OCI-LY7 (cell line): ENCODE measurements at regions not wholly inside any gene's neighbourhood (a gene's known extent, or its start where the extent isn't known, plus 50 kb on each side); places are given as distances from the start of the nearest gene placed in this dataset.

Source experiments
- BruUV-seq: library from RNA; stranded (reverse); fragments of 400-500 nt; replicated peaks from 2 replicates; lab custom pipeline; 2021; lab: Mats Ljungman, UMichigan
- CTCF ChIA-PET: fragments of 300-600 bp; sonication (Branson Sonifier 250); formaldehyde crosslinking; loops from one replicate; lab custom pipeline; 2022; ENCODE audit warnings: antibody characterized with exemption; ENCODE audit not compliant: unreplicated experiment; lab: Charles Lee
- POLR2A ChIA-PET: fragments of 300-600 bp; sonication (Branson Sonifier 250); formaldehyde crosslinking; loops from one replicate; lab custom pipeline; 2022; ENCODE audit warnings: antibody characterized with exemption; lab: Charles Lee
- DNase-seq: peaks from one replicate; pipeline ENCODE4 v3.0.0-alpha.2; 2015; ENCODE audit warnings: low spot score
- H2AFZ ChIP-seq: fragments of 200-600 bp; sonication (generic), shearing (Covaris generic); 2 replicates; pipeline ENCODE4 v1.6.1; 2014; ENCODE audit warnings: mild to moderate bottlenecking, antibody characterized with exemption, low read length, moderate library complexity
- H3K27ac ChIP-seq: fragments of 200-600 bp; sonication (generic); 2 replicates; pipeline ENCODE4 v1.5.1; 2014; ENCODE audit warnings: mixed run types, low read depth, mild to moderate bottlenecking, moderate library complexity, low read length, inconsistent platforms; ENCODE audit not compliant: poor library complexity, severe bottlenecking
- H3K36me3 ChIP-seq: fragments of 200-600 bp; sonication (generic); 2 replicates; pipeline ENCODE4 v1.6.1; 2014; ENCODE audit warnings: mild to moderate bottlenecking, antibody characterized with exemption, low read length, moderate library complexity, mixed read lengths; ENCODE audit not compliant: insufficient read depth
- H3K4me1 ChIP-seq: fragments of 200-600 bp; sonication (generic); 2 replicates; pipeline ENCODE4 v1.5.1; 2014; ENCODE audit warnings: mild to moderate bottlenecking, low read length; ENCODE audit not compliant: insufficient read depth, poor library complexity, severe bottlenecking
- H3K4me2 ChIP-seq: fragments of 200-600 bp; sonication (generic); 2 replicates; pipeline ENCODE4 v1.6.1; 2014; ENCODE audit warnings: mild to moderate bottlenecking, low read length
- H3K4me3 ChIP-seq: fragments of 200-600 bp; sonication (generic); 2 replicates; pipeline ENCODE4 v1.5.1; 2014; ENCODE audit warnings: mild to moderate bottlenecking, low read depth, low read length; ENCODE audit not compliant: poor library complexity, severe bottlenecking
- H3K79me2 ChIP-seq: fragments of 200-600 bp; sonication (generic); 2 replicates; pipeline ENCODE4 v1.6.1; 2016; ENCODE audit warnings: low read depth, mild to moderate bottlenecking, low read length, moderate library complexity, mixed read lengths; ENCODE audit not compliant: insufficient read depth
- H3K9me2 ChIP-seq: fragments of 200-600 bp; sonication (generic); 2 replicates; pipeline ENCODE4 v1.6.1; 2016; ENCODE audit warnings: mild to moderate bottlenecking, low read length, mixed read lengths; ENCODE audit not compliant: insufficient read depth
- H3K9me3 ChIP-seq: fragments of 200-600 bp; sonication (generic); 2 replicates; pipeline ENCODE4 v1.6.1; 2014; ENCODE audit warnings: mild to moderate bottlenecking, mixed run types, low read length, mixed read lengths
- H4K20me1 ChIP-seq: fragments of 200-600 bp; sonication (generic); 2 replicates; pipeline ENCODE4 v1.6.1; 2014; ENCODE audit warnings: mild to moderate bottlenecking, antibody characterized with exemption, low read length, moderate library complexity, mixed read lengths; ENCODE audit not compliant: insufficient read depth
- CTCF ChIP-seq: fragments of 200-600 bp; sonication (generic); conservative IDR thresholded peaks from 2 replicates; pipeline ENCODE4 v1.5.1; 2014; ENCODE audit warnings: mild to moderate bottlenecking, antibody characterized with exemption, low read length, moderate library complexity, mixed read lengths
- EZH2phosphoT487 ChIP-seq: fragments of 200-600 bp; sonication (generic); IDR thresholded peaks from 2 replicates; pipeline ENCODE4 v1.6.1; 2018; ENCODE audit warnings: low read depth, borderline replicate concordance, mild to moderate bottlenecking, mixed run types, antibody characterized with exemption, low read length, moderate library complexity, mixed read lengths
- intact Hi-C: fragments of 100-400 bp; cut with micrococcal nuclease; formaldehyde crosslinking; loops from one replicate; pipeline ENCODE4 v1.10.0; 2022; ENCODE audit not compliant: unreplicated experiment

DNA sequence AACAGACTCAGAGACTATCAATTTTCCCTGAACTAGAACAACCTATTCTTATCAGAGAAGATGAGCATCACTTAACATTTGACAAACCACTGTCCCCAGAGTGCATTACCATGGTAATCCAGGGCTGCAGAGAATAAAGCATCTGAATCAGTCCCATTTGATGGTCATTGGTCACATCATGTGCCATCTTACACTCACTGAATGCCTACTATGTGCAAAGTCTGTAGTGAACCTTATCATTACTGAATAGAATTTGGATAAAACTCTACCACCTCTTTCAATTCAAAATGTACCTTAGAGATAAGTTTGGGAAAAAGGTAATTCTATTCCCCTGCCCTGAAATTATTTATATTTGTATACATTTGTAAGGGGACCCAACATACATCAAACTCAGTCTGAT is 156.4 kb upstream of the TRPC7 start:
- H3K27ac ChIP-seq = no peak overlapping the region
- no peaks in the 10 kb centered on the region for H3K4me1 ChIP-seq
- H3K9me2 ChIP-seq = no peaks in the 10 kb centered on the region
- no peak for DNase-seq
- H3K4me3 ChIP-seq = no peak overlapping the region
- no peaks in the 10 kb centered on the region for H3K9me3 ChIP-seq
- H3K4me2 ChIP-seq = no peak overlapping the region
- H3K36me3 ChIP-seq = no peaks in the 10 kb centered on the region
- TF ChIP-seq EZH2phosphoT487 (no peak), CTCF (no peak)
- H3K79me2 ChIP-seq = no peaks in the 10 kb centered on the region
- intact Hi-C loops = no loop called here
- CTCF ChIA-PET = no interaction called here
- no TSS peak for BruUV-seq
- POLR2A ChIA-PET = no interaction called here
- no peak overlapping the region for H2AFZ ChIP-seq
- H4K20me1 ChIP-seq = no peaks in the 10 kb centered on the region

GRCh38 chr5:136518814-136519213 is 153.5 kb upstream of the TRPC7 start:
- Histone ChIP-seq H3K27ac (no peak overlapping the region), H3K9me2 (no peaks in the 10 kb centered on the region), H3K36me3 (no peaks in the 10 kb centered on the region), H3K9me3 (no peaks in the 10 kb centered on the region), H3K4me1 (no peaks in the 10 kb centered on the region), H3K4me2 (no peak overlapping the region), H4K20me1 (no peaks in the 10 kb centered on the region), H3K4me3 (no peak overlapping the region), H3K79me2 (no peaks in the 10 kb centered on the region), H2AFZ (no peak overlapping the region)
- POLR2A ChIA-PET = no interaction called here
- no TSS peak for BruUV-seq
- intact Hi-C loops = no loop called here
- no peak for TF ChIP-seq EZH2phosphoT487
- TF ChIP-seq CTCF = no peak
- CTCF ChIA-PET = no interaction called here
- no peak for DNase-seq

DNA sequence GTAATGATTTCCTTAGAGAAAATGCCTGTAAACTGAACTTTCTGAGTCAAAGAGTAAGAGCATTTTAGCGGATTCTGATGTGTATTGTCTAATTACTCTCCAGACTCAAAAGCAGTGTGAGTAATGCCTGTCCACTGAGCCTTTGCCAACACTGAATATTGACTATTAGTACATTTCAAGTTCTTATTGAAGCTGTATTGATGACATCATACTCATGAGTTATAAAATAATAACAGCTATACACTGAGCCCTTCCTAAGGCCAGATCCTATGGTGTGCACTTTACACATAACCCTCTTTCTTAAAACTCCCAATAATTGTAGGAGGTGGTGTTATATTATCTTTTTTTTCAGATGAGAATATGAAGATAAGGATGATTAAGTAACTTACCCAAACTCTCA is 152.8 kb upstream of the TRPC7 start:
- no peak for DNase-seq
- H2AFZ ChIP-seq = no peak overlapping the region
- H3K4me1 ChIP-seq = no peaks in the 10 kb centered on the region
- TF ChIP-seq CTCF (no peak), EZH2phosphoT487 (no peak)
- H3K36me3 ChIP-seq = no peaks in the 10 kb centered on the region
- H4K20me1 ChIP-seq = no peaks in the 10 kb centered on the region
- POLR2A ChIA-PET = no interaction called here
- intact Hi-C loops = no loop called here
- H3K9me3 ChIP-seq = no peaks in the 10 kb centered on the region
- BruUV-seq = no TSS peak
- H3K79me2 ChIP-seq = no peaks in the 10 kb centered on the region
- no peak overlapping the region for H3K4me3 ChIP-seq
- no peaks in the 10 kb centered on the region for H3K9me2 ChIP-seq
- CTCF ChIA-PET = no interaction called here
- no peak overlapping the region for H3K4me2 ChIP-seq
- no peak overlapping the region for H3K27ac ChIP-seq
